Glutamatergic neuron (in vitro differentiated cells): ENCODE measurements at regions not wholly inside any gene's neighbourhood (a gene's known extent, or its start where the extent isn't known, plus 50 kb on each side); places are given as distances from the start of the nearest gene placed in this dataset.

ENCODE experiments used
- DNase-seq: peaks from one replicate; pipeline ENCODE4 v3.0.0; 2022
- H3K27ac Mint-ChIP-seq: one replicate; pipeline ENCODE4 v1.8.0; 2020; ENCODE audit warnings: mild to moderate bottlenecking, mixed read lengths, inconsistent platforms; ENCODE audit not compliant: unreplicated experiment
- H3K27me3 Mint-ChIP-seq: one replicate; pipeline ENCODE4 v1.8.0; 2020; ENCODE audit warnings: mild to moderate bottlenecking, moderate library complexity, mixed read lengths, inconsistent platforms; ENCODE audit not compliant: unreplicated experiment
- H3K36me3 Mint-ChIP-seq: one replicate; pipeline ENCODE4 v1.8.0; 2020; ENCODE audit warnings: mild to moderate bottlenecking, mixed read lengths, inconsistent platforms; ENCODE audit not compliant: unreplicated experiment
- H3K4me1 Mint-ChIP-seq: one replicate; pipeline ENCODE4 v1.8.0; 2020; ENCODE audit warnings: mild to moderate bottlenecking, low read depth, mixed read lengths, inconsistent platforms; ENCODE audit not compliant: unreplicated experiment
- H3K4me3 Mint-ChIP-seq: one replicate; pipeline ENCODE4 v1.8.0; 2020; ENCODE audit warnings: mild to moderate bottlenecking, mixed read lengths, inconsistent platforms; ENCODE audit not compliant: unreplicated experiment
- H3K9me3 Mint-ChIP-seq: one replicate; pipeline ENCODE4 v1.8.0; 2020; ENCODE audit warnings: mild to moderate bottlenecking, moderate library complexity, mixed read lengths, inconsistent platforms; ENCODE audit not compliant: unreplicated experiment
- TF ChIP-seq, protein P1 (sequence below): fragments of 200-600 bp; sonication (generic); IDR thresholded peaks from one replicate; pipeline ENCODE4 v1.5.0; 2021; ENCODE audit not compliant: partially characterized antibody, unreplicated experiment

DNA sequence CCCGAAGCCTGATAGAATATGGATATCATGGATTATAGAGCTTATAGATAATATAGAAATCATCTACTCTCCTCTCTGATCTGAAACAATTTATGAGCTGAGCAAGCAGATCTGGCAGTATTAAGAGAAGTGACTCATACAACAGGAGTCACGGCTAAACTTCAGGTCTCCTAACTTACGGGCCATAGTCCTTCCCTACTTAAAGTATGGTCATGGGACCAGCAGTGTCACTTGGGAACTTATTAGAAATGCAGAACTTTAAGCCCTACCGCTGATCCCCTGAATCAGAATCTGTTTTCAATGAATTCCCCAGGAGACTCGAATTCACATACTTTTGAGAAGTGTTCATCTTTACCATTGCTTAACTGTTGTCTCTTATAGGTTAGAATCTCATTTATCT is 195.7 kb upstream of the FANCL start:
- TF ChIP-seq, protein P1, sequence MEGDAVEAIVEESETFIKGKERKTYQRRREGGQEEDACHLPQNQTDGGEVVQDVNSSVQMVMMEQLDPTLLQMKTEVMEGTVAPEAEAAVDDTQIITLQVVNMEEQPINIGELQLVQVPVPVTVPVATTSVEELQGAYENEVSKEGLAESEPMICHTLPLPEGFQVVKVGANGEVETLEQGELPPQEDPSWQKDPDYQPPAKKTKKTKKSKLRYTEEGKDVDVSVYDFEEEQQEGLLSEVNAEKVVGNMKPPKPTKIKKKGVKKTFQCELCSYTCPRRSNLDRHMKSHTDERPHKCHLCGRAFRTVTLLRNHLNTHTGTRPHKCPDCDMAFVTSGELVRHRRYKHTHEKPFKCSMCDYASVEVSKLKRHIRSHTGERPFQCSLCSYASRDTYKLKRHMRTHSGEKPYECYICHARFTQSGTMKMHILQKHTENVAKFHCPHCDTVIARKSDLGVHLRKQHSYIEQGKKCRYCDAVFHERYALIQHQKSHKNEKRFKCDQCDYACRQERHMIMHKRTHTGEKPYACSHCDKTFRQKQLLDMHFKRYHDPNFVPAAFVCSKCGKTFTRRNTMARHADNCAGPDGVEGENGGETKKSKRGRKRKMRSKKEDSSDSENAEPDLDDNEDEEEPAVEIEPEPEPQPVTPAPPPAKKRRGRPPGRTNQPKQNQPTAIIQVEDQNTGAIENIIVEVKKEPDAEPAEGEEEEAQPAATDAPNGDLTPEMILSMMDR = no peak
- Mint-ChIP-seq H3K36me3 (no peaks in the 10 kb centered on the region), H3K27me3 (no peaks in the 10 kb centered on the region), H3K9me3 (no peaks in the 10 kb centered on the region), H3K27ac (no peak overlapping the region), H3K4me3 (no peak overlapping the region), H3K4me1 (no peaks in the 10 kb centered on the region)
- DNase-seq = no peak

DNA sequence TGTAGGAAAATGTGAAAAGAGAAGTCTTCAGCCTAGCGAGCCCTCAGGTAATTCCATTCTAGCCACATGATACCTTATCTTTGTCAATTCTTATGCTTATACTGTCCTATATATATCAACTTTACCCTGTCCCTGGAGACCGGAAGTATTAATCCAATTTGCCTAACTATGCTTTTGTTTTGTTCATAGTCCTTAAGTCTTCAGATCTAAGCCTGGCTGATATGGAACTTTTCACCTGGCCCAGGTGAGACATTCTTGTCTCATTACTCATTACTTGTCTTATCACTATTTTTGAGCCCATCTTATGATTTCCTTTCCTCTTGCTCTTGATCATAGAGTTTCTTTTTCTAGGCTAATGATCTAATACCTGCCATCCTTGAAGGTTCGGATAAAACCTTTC is 194.1 kb upstream of the FANCL start:
- Mint-ChIP-seq H3K27ac (no peak overlapping the region), H3K4me3 (no peak overlapping the region), H3K27me3 (no peaks in the 10 kb centered on the region), H3K36me3 (no peaks in the 10 kb centered on the region), H3K4me1 (no peaks in the 10 kb centered on the region), H3K9me3 (no peaks in the 10 kb centered on the region)
- no peak for DNase-seq
- TF ChIP-seq, protein P1 = no peak

DNA sequence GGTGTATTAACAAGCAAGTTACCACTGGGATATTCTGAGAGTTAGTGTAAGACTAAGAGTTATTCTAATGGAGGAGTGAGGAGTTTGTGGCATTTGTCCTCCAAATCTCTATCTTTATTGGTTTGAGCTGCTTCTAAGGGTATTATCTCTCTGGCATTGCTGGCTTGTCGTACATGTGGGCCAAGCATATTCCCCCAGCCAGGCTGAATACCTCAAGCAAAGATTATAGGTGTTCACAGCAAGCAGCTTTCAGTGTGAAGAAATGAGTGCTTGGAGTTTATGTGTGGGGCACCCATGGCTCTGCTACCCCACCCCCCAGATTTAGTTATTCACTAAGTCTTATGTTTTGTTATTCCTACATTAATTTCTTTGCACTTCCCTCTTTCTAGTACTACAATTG is 193.6 kb upstream of the FANCL start:
- TF ChIP-seq, protein P1 = no peak
- no peak overlapping the region for H3K27ac Mint-ChIP-seq
- no peaks in the 10 kb centered on the region for H3K36me3 Mint-ChIP-seq
- H3K4me1 Mint-ChIP-seq = no peaks in the 10 kb centered on the region
- H3K4me3 Mint-ChIP-seq = no peak overlapping the region
- H3K27me3 Mint-ChIP-seq = no peaks in the 10 kb centered on the region
- no peaks in the 10 kb centered on the region for H3K9me3 Mint-ChIP-seq
- DNase-seq = no peak

DNA sequence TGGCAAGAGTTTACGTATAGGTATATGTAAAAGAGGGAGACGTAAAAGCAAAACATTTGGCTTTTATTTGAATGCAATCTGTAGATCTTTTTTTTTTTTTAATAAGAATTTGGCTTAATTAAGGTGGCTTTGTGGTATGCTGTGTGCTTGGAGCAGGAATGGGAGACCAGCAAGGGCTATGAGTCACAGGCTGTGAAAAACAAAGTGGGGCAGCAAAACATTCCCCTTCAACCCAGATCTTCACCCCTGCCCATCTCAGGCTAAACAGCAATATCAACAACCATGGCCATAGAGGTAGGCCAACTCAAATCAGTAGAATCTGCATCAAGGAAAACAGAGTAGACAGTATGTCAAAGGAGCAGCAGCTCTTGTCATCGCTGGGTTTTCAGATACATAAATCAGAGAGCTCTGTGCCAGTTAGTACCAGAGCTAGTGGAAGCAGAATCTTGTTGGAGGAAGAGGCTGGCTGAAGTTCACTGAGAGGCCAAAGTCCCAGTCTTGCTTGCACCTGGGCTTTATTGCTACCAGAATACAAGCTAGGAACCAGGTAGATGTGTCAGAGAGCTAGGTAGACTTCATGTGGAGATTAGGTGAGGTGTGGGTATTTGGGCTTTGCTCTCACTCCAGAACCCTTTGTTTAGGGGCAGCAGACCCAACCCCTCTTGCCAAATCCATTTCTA is 191.5 kb upstream of the FANCL start:
- H3K27ac Mint-ChIP-seq = no peak overlapping the region
- H3K9me3 Mint-ChIP-seq = peaks cover 11% of the 10 kb centered on the region
- peaks cover 6% of the 10 kb centered on the region for H3K4me1 Mint-ChIP-seq
- H3K27me3 Mint-ChIP-seq = peaks cover 7% of the 10 kb centered on the region
- no peak overlapping the region for H3K4me3 Mint-ChIP-seq
- TF ChIP-seq, protein P1 = no peak
- no peak for DNase-seq
- no peaks in the 10 kb centered on the region for H3K36me3 Mint-ChIP-seq

DNA sequence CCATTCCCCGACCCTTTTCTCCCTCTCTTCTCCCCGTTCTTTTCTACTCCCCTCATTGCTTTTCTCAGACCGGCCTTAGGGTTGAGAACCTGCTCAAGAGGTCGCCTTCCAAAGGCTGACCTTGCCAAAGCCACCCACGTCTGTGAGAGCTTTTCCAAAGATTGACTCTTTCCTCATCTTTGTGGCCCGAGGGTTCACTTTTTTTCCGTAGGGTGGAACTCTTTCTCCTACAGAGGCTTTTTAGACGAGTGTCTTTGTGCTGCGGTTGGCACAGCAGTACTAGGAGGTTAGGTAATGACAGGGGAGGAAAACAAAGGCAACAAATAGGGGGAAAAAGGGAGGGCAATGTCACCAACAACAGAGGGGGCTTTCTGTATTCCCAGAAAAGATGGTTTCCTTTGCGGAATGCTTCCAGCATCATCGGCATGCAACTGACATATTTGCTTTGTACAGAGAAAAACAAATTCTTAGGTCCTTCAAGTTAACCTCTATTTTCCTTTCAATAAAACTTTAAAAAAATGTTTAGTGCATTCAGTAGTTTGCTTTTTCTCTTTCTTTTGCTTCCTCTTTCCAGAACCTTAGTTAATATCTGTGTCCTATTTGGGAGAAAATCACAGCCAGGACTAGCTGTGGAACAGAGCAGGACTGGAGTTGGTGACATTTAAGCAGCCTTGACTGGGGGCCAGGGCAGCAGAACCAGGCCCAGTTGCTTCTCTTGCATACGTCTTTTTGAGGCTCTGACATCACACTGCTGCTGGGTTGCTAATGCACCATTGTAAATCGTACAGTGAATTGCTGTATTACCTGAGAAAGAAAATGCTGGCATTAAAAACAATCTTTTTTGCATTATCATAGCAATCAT is 188.1 kb upstream of the FANCL start:
- H3K27ac Mint-ChIP-seq = peak overlapping the region; percentile 98
- H3K27me3 Mint-ChIP-seq = peaks cover 8% of the 10 kb centered on the region
- peaks cover 17% of the 10 kb centered on the region for H3K9me3 Mint-ChIP-seq
- TF ChIP-seq, protein P1 = no peak
- H3K4me3 Mint-ChIP-seq = peak overlapping the region; percentile 92
- no peaks in the 10 kb centered on the region for H3K36me3 Mint-ChIP-seq
- H3K4me1 Mint-ChIP-seq = peaks cover 13% of the 10 kb centered on the region
- no peak for DNase-seq
